GM18508 (cell line): ENCODE measurements at regions not wholly inside any gene's neighbourhood (a gene's known extent, or its start where the extent isn't known, plus 50 kb on each side); places are given as distances from the start of the nearest gene placed in this dataset.

Experiments used
- ATAC-seq: cut with Tn5 transposase; IDR thresholded peaks from one replicate; pipeline ENCODE4 v1.9.1; 2021; ENCODE audit warnings: moderate number of reproducible peaks; ENCODE audit not compliant: insufficient read depth, unreplicated experiment

DNA sequence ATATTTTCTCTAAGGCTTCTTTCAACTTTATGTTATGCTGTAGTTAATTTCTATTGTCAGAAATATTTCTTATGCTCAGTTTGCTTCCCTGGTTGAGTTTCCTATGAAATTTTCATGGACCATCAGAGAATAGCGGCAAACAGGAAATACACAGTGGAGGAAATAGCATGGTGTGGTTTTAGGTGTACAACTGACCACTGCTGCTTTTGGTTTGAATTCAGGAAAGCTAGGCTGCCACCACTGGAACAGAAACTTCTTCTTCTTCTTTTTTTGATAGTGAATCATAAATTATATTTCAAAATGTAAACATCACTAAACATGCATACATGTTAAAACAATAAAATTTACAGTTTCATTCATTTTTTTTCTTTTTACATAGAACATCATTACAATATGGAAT is 316.6 kb upstream of the TGFBR2 start:
- no peak for ATAC-seq

DNA sequence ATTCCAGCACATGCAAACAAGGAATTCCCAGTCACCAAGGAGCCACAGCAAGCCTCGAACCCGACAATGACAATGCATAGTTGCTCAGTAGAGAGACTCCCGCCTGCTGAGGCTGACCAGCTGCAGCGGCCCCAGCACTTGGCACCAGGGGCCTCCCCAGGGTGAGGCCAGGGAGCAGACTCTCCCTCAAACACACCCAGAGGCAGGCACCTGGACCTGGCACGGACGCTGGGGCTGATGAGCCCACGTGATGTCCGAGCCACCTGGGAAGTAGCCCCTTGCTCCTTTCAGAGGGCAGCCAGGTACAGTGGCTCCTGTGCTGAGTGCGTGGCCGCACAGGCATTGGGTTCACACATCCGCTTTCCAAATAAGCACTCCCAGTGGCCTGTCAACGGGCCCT is 315.9 kb upstream of the TGFBR2 start:
- no peak for ATAC-seq

DNA sequence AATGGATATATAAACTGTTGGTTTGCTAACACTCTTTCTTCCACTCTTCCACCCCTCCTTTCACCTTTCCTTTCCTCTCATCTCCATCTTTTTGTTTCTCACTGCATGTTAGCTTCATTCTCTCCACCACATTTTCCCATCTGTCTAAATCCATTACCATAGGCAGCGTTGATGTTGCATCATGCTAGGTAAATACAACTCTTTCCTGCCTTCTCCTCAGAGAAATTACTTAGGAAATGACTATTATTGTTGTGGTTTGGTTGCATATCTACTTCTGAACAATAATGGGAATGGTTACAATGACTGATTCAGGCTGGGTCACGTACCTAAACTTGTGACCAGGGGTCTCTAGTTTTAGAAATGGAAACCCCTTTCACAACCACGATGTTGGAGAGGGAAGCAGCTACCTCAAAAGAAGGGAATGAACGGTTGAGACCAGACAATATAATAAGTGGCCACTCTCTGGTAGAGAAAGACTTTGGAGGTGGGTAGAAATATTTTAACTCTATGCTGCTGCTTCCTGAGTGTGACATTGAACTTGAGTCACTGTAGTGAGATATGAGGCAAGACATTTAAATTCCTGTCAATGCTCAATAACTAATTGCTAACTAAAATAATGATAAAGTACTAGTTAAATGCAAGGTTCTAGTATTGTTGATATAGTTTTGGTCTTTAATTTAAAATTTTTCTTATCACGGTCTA is 314.1 kb upstream of the TGFBR2 start:
- ATAC-seq = no peak

DNA sequence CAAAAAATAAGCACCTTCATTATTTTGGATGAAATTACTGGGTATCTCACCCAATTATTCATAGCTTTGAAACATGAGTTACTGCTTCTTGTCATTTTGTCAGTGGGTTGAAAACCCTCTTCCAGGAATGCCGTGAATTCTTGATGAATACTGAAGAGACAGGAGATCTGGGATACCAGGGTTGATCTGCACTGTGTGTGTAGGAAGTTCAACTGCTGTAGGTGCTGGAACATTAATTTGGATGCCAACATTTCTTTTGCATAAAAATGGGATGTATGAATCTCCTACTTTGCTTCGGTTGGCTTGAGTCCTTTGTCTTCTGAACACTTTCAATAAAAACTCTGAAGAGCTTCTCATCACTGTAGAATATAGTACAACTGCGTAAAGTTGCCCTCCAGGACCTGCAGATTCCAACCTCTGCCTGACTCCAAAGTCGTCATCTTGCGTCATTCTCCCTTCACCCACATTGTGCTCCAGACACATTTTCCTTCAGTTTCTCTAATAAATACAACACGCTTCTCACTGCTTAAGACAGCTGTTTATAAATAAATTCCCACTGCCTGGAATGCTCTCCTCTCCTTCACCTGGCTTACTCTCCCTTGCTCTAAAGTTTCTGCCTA is 312.7 kb upstream of the TGFBR2 start:
- no peak for ATAC-seq

DNA sequence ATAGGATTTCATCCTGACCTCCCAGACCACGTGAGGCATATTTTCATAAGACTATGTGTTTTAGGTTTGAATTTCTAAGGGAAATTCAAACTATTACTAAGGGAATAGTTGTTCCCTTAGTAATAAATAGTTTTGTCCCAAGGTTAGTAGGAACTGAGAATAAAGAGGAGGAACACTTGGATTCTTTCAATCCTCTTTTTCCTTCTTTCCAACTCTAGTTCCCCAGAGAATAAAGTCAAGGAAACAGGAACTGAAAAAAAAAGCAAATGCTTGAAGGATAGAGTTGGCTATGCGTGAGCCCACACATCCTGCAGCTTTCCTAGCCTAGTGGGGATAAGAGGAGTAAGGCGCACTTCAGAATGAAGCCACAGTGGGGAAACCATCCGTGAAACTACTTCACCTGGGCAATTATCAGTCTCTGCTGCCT is 312.1 kb upstream of the TGFBR2 start:
- ATAC-seq = no peak

DNA sequence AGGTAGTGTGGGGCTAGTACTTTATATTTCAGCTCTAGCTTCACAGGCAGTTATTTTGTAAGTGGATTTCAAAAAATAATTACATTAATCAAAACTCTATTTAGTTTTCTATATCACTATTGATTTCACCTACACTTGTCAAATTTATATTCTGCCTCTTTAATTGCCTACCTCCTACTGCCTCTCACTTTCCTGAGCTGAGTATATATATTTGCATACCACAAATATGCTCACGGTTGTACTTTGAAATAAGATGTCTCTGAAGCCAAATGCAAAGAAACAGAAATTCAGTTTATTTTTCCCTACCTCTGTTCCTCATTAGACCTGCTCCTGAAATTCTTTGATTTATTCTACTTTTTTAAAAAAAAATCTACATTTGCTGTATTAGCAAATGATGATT is 309.3 kb upstream of the TGFBR2 start:
- no peak for ATAC-seq

DNA sequence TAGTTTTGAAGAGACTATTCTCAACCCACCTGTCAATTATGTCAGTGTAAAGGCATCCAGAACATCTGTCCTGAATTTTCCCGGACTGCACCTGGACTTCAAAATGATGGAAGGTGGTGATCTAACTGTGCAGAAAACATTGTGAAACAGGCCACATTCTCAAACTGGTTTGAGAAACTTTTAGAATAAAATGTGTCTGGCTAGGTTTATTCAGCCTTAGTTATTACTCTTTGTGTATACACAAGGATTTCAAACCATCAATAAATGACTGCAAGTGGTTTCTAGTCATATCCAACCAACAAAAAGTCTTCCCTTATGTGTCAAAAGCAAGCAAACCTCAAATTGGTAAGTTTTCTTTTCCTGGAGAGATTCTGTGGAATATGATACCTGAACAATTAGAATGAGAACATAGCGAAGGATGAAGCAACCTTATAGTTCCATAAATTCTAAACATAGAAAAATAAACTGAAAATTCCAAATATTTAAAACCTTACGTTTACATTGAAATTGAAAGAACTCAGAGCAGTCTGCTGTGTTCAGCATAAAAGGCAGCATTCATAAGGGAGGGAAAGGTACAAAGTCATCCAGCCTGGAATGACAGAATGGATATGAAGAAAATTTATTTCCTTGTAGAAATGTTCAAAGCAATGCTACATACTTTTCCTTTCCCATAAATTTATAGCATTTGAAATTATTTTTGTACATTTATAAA is 306.6 kb upstream of the TGFBR2 start:
- ATAC-seq = no peak

DNA sequence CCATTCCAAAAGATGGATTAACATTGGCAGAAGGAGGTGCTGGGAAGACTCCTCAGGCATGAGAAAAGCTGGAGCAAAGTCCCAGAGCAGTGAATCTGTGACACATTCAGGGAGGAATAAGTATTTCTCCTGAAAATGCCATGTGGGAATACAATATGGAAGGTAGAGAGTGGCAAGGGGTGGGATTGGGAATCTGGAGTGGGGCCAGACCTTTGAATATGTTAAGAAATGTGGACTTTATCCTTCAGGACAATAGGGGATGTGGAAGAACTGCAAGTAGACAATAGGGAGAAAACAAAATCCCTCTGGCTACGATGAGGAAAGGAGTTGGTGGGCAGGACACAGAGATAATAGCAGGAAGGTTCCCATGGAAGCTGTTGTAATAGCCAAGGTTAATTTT is 305.6 kb upstream of the TGFBR2 start:
- ATAC-seq = no peak

DNA sequence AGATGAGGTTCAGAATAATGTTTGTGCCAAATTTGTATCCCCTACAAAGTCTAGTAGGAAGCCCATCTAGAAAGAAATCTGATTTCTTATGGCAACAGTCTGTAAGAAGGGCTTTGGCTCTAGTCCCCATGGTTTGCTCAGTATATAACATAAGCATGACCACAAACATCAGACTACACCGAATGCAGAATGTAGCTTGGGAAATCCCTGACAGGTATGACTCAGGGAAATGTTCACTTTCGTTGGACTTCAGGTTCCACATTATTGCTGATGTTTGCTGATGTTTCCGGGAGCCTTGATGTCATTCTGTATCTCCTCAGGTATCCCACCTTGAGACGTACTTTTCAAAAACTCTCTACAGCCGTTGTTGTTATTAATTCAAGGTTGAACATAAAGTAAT is 304.4 kb upstream of the TGFBR2 start:
- ATAC-seq = peak; percentile 66

DNA sequence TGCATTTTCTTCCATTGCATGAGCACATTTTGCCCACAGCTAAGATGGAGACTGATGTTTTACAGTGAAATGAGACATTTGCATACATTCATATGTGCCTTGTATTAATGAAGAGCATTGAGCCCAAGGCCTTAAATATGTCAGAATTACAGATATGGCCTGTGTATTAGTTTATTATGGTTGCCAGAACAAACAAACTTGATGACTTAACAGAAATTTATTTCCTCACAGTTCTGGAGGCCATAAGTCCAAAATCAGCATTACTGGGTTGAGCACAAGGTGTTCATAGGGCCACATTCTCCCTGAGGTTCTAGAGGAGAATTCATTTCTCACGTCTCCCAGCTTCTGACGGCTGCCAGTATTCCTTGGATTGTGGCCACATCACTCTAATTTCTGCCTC is 302.6 kb upstream of the TGFBR2 start:
- ATAC-seq = no peak

DNA sequence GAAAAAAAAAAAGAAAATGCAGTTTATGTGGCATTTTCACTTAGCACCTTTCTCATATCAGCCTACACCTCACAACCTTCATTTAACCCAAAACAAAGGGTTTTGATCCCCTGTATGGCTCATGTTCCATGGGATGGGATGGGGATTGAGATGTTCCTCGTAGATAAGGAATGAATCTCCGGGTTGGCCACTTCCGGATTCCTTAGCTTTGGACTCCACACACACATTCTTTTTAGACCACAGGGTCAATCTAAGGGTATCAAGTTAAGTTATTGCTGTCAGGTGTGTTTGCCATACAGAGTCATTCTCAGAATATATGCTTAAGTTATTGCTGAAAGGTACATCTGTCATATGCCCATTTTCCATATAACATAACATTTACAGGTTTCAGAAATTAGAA is 301.4 kb upstream of the TGFBR2 start:
- no peak for ATAC-seq

DNA sequence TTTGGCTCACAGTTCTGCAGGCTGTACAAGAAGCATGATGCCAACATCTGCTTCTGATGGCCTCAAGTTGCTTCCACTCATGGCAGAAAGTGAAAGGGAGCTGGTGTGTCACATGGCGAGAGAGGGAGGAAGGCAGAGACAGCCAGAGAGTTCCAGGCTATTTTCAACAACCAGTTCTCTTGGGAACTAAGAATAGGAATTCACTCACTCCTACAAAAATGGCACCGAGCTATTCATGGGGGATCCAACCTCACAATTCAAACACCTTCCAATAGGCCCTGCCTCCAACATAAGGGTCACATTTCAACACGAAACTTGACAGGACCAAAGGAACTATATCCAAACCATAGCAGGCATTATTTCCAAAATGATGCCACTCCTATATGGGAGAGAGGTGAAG is 299.5 kb upstream of the TGFBR2 start:
- no peak for ATAC-seq

DNA sequence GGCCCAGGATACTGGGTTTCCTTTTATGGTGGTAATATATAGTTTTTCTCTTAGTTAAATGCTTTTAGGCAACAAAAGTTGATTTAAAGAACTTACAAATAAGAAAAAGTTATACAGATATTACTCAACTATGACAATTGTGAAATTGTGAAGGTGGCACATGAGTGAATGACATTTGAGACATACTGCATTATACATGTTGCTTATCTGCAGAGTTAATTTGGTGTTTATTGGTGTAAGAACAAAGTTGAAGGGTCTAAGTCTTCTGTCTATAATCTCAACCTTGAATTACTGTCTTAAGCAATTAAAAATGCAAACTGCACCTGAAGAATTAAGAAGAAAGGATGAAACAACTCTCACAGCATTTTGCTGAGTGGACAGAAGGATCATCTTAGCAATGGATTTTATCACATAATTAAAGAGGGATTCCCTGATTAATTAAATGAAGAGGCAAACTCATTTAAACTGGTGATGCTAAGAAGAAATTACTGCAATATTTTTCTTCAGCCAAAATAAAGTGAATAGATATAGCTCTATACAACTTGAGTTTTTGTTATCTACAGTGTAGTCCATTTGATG is 298.9 kb upstream of the TGFBR2 start:
- ATAC-seq = no peak

DNA sequence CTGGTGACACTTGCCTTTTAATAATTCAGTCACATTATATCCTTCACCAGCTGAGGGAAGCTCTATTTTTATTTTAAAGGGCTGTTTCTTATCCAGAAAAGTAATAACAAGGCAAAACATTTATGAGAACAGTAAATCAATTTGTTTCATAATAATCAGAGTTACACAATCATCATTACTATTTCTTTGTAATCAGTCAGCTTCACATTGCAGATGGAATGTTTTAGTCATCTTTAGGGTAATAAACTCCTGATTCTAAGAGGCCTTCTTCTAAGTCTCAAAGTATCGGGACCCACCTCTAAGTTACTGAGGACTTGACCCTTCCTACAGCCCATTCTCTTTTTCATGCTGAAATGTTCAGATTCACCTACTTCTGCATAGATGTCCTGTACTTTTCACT is 298.3 kb upstream of the TGFBR2 start:
- no peak for ATAC-seq

DNA sequence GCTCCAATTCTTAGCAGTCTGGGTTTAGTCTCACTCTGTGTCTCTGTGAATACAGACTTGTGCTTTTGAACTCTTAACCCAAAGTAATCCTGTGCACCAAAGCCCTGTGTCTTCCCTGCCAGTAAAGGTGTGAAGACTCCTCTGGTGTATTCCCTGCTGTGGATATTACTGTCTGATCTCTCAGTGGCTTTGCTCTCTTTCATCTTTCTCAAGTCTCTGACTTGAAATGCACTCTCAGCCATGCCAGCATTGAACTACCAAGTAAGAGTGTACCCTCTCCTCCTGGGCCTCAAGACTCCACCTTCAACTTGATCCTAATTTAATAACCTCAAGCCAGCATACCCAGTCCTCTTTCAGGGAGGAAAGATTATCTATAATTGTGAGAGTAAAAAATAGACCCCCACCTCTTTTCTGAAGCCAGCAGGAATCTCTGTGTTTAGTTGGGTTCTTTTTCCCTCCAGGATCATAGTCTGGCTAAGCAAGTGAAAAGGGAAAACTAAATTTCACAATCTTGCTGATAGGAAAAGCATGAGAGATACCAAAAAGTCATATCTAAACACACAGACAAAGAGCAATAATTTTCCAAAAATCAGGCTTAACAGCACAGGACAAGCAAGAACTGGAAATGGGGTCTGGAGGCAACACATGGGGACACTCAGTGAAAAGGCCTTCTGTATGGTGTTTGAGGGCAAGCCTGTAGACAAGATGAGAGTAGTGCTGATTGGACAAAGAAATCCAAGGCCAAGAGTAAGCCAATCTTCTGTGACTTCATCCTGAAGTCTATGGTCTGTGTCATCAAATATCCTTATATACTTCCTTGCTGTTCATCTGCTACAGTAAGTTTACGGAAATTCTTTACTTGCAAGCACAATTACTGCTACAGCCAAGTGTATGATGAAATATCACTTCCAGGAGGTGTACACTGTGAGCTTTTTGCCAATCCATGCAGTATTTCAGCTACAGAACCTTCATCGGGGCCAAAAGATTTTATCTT is 296.1 kb upstream of the TGFBR2 start:
- ATAC-seq = no peak

DNA sequence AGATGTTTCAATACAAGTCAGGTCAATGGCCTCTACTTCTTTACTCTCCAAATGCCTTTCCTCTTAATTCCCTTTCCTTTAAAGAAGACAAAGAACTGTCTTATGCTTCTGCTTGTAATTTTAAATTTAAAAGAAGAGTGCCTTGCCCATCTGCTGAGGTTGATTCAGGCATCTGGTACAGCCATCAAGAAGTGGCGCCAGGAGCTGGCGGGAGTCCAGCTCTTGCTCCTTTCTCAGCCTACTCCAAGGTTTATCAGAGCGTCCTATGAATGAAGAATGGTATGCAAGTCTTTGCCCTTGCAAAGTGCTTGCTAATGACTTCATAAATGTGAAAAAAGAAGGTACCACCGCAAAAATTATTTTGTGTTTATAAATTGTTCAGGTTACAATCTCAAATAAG is 294.6 kb upstream of the TGFBR2 start:
- ATAC-seq = no peak

DNA sequence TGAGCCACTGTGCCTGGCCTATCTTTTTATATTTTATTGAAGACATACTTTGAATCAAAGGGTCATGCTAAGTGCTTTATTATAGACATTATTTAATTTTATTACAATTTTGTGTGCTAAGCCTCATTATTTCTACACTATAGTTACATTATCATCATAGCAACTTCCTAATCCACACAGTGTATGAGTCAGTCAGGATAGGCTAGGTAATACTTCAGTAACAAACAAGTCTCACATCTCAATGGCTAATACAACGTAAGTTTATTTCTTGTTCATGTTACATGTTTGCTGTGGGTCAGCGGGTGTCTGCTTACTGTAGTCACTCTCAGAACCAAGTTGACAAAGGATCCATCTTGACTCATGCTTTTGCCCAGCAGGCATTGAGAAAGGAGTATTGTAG is 292.6 kb upstream of the TGFBR2 start:
- no peak for ATAC-seq

DNA sequence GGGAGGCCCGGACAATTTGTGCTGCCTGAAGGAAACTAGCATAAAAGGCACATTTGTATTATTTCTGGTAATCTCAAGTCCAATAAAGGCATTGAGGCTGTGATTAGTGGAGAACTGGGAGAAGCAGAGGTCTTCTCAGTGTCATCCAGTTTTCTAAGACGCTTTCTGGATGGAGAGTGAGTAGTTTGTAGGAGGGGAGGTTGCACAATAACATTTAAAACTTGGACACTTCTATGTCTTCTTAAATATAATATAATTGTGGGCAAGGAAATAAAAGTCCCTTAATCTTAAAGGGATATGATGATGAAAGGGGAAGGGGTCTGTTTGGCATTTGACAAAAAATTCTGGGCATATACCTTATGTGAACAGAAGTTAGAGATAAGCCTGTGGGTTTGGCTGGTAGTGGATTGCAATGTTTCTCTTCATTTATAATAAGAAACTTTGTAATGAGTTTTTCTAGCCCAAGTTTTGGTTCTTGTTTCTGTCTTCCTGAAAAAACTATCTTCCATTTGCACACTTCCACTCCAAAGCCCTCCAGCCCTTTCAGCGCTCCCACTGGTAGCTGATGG is 291.6 kb upstream of the TGFBR2 start:
- no peak for ATAC-seq

DNA sequence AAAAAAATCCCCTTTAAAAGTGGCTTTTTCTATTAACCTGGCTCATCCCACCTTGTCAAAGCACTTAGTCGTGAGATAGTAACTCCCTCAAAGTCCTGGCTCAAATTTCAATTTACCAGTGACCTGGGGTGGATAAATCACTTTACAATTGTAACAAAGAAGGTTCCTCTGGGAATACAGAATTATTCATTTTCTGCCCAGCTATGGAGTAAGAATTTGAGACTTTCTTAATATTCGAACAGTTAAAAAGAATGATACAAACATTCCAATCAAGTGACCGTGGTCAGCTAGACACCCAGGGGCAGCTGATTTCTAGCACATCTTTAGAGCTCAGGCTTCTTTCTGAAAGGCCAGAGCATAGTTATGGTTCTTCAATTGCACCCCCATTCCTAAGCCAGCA is 291.0 kb upstream of the TGFBR2 start:
- ATAC-seq = no peak

DNA sequence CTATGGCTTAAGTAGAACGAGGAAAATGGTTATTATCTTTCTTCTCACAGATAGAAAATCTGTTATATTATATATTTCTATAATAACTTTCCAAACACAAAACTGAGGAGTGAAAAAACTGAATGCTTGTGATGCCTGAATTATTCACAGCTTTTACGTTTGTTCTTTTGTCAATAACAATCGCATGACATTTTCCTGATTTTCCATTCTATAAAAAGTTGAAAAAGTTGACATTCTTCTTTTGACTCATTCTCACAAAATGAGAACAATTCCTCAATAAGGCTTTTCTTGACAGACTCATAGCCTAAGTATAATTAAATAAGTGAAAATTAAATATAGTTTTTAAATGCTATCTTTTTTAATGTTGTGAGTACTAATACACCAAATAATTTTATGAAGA is 288.8 kb upstream of the TGFBR2 start:
- ATAC-seq = no peak
